A204.1 (cell line): ENCODE measurements at regions not wholly inside any gene's neighbourhood (a gene's known extent, or its start where the extent isn't known, plus 50 kb on each side); places are given as distances from the start of the nearest gene placed in this dataset.

Experiments used
- FAIRE-seq: peaks from 2 replicates; lab custom pipeline; 2012; peaks lifted over from hg19 to GRCh38; lab: Jason Lieb, UNC

DNA sequence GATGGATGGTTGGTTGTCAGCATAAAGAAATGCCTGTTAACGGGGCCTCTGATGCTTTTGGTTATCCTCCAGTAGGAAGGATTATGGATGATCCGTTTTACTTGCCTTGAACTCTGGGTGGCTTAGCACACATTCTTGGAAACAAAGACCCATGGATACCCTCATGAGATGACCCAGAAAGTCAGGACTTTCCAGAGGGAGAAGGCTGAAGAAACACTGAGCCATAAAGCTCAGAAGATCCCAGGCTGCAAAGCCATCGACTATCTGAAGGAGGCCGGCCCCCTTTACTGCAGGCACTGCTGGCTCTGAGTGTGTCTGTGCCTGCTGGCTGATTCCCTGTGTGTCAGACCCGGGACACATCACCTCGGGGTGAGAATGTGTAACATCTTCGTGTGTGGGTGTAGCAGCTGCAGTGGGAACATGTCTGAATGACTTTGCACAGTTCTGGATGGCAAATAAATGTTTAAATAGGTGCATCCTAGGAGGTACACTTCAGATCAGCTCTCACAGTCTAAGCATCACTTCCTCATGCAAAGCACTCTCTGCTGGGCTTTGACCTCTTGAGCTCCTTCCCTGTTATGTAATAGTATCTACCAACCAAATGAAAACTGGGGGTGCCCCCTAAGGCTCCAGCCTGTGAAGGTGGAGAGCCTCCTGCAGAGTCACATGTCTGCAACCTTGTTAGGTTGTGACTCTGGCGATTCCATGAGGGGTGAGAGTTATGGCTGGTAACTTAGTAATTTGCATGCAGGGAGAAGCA, 1084.9 kb downstream of the TBC1D22A start:
- FAIRE-seq: no peak

DNA sequence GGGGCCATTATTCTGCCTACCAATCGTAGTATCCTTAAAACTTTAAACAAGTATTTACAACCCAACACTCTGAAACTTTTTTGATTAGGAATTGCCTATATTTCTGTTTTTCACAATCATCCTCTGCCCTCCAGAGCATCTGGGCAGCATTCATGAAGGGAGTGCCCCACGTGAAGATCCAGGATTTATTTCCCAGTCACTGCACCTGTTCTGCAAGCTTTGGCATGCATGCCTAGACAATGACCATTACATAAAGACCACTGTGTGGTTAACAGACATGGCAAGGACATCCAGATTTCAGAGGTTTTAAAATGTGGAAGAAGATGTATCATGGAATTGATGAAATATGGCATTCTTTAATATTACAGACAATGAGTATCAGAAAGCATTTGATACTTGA, 1083.8 kb downstream of the TBC1D22A start:
- no peak for FAIRE-seq

DNA sequence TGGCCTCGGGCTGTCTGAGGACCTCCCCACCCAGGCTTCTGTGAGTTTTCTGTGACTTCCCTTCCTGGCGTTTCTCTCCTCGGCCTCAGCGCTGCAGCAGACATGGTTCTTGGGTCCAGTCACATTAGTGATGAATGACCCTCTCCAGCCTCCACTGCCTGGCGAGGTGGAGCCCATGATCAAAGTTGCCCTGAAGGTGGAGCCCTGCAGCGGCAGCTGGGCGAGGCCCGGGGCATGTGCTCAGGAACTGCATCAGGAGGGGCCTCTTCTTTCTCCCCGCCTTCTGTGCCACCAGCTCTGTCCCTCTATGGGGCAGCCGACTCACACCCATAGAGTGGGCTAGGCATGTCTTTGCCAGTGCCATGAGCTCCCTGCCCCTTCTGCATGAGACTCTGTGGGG, 1079.7 kb downstream of the TBC1D22A start:
- FAIRE-seq: no peak

DNA sequence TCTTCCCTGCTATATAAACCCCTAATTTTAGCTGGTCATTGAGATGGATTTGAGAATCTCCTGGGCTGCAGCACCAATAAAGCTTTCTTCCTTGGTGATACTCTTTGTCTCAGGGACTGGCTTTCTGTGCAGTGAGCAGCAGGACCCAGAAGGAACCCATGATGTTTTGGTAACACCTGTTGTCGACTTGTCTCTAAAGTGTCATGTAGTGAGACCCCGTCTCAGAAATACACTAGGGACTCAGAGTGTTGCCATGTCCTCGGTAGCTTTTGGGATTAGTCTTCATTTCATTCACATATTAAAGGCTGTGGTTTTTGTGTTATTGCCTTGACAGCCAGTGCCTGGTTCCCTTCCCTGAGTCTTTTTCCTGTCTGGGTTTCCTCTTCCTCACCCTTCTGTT, 1078.7 kb downstream of the TBC1D22A start:
- no peak for FAIRE-seq

DNA sequence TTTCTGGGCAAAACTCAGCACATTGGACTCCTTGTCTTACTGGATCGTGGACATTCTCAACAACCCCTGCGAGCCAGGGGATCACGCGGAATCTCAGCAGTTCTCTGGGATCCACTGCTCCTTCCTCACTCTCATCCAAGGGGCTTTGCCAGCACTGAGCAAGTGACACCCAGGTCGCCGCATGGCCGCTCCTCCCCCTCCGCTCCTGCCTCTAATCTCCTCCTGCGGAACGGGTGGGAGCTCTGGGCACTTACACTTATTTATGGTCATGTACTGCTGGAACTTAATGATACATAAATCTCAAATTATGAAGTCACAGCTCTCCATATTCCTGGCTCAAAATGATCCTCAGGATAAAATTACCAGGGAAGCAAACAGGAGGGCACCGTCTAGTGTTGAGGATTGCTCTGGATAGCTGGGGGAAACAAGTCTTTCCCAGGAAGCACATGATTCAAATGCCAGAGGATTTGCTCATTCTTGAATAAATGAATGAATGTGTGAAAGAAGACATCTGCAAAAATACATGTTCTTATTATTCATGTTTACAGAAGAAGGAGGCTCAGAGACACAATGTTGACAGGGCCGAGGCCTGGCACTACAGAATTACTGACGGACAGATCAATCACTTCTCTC, 1077.3 kb downstream of the TBC1D22A start:
- no peak for FAIRE-seq

DNA sequence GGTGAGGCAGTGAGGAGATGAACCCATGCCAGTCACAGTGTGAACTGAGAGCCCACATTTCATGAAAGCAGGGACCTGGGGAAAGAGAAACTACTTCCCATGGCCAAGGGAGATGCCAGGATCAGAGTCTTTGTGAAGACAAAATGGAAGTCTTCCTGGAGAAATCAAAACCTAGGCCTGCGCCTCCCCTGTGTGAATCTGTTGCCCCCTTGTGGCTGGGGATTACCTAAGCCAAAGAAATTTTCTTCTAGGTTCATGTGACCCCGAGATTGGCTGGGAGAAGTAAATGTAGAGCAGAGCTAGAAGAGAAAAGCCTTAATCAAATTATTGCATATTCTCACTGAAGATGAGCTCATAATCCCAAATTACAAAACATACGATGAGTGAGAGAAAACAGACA, 1075.3 kb downstream of the TBC1D22A start:
- FAIRE-seq: no peak

DNA sequence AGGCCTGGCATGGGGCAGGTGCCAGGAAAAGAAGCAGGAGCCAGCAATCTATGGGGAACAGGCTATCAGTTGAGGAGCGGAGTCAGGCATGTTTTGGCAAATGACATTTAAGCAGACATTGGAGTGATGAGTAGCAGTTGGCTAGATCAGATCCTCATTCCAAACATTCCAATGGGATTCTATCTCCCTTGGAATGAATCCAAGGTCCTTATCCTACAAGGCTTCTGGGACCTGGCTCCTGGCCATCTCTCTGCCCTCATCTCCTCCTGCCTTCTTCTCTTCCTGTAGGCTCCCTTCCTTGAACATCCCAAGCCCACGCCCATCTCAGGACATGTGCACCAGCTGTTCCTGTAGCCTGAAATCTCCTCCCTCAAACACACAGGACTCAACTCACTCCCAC, 1074.5 kb downstream of the TBC1D22A start:
- no peak for FAIRE-seq

GRCh38 chr22:47835726-47836125, 1073.3 kb downstream of the TBC1D22A start:
- no peak for FAIRE-seq

- FAIRE-seq: no peak
Measured at GRCh38 chr22:47826016-47826415, 1063.6 kb downstream of the TBC1D22A start.

GRCh38 chr22:47822422-47822821, 1060.0 kb downstream of the TBC1D22A start:
- no peak for FAIRE-seq

DNA sequence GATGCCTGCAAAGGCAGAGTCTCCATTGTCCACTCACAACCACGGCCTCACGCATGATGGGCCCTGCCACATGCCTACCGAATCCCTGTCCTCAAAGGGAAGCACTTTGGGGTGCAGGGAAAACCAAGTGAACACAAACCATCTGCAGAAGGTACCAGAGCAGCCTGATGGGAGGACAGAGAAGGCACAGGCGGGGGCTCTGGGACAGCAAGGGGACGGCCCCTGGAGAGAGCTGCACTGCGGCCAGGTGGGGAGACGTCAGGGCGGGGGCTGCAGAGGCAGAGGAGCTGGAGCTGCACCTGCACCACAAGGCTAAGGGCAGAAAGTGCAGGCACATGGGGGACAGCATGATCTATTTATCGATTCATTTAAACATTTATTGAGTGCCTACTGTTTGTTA, 1056.0 kb downstream of the TBC1D22A start:
- FAIRE-seq: no peak

DNA sequence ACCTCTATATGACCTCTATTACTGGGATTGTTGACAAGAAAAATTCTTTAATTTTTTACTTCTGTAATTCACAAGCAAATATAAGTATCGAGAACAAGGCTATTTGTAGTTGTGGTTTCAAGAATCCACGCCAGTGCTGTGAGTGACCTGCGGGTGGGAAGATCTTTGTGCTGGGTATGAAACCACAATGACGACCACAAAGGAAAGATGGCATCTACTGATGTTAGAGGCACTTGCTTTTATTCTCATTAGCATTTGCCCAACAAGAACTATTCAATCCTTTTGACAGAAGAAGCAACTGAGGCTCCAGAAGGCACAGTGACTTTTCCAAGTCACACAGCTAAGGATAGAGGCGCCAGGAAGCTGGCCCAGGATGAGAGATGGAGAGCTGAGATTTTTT, 1054.9 kb downstream of the TBC1D22A start:
- FAIRE-seq: no peak

- no peak for FAIRE-seq
Measured at GRCh38 chr22:47816863-47817210, 1054.4 kb downstream of the TBC1D22A start.

DNA sequence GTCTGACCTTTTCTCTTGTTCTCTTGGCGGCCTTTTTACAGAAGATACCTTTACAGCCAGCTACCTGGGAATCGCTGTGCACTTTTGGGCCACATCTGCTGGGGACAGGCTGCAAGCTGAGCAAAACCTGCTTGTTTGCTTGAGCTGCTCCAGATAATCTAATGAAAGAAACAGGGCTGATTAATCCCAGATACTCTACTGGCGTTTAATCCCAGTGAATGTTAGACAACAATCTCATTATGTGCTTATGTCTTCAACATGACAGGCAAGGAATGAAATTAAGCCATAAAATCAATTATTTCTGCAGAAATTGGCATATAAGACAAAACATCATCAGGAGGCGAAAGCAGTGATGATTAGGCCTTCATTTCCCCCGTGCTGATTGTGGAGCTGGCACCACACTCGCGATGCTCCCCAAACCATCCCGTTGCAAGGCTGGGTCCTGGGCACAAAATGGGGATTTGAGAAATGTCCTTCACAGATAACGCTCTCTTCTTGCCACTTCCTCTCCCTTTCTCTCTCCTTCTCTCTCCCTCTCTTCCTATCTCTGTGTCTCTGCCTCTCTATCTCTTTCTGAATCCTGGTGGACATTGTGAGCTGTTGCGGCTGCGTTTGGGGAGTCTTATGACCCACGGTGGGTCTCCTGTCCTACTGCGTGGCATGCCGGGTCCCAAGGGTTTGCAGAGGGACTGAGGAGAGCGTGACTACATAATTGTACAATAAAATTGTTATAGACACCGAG, 1053.8 kb downstream of the TBC1D22A start:
- FAIRE-seq: no peak

GRCh38 chr22:47814474-47814873, 1052.0 kb downstream of the TBC1D22A start:
- FAIRE-seq: no peak

GRCh38 chr22:47813661-47814060, 1051.2 kb downstream of the TBC1D22A start:
- FAIRE-seq: no peak

GRCh38 chr22:47811971-47812370, 1049.5 kb downstream of the TBC1D22A start:
- no peak for FAIRE-seq

DNA sequence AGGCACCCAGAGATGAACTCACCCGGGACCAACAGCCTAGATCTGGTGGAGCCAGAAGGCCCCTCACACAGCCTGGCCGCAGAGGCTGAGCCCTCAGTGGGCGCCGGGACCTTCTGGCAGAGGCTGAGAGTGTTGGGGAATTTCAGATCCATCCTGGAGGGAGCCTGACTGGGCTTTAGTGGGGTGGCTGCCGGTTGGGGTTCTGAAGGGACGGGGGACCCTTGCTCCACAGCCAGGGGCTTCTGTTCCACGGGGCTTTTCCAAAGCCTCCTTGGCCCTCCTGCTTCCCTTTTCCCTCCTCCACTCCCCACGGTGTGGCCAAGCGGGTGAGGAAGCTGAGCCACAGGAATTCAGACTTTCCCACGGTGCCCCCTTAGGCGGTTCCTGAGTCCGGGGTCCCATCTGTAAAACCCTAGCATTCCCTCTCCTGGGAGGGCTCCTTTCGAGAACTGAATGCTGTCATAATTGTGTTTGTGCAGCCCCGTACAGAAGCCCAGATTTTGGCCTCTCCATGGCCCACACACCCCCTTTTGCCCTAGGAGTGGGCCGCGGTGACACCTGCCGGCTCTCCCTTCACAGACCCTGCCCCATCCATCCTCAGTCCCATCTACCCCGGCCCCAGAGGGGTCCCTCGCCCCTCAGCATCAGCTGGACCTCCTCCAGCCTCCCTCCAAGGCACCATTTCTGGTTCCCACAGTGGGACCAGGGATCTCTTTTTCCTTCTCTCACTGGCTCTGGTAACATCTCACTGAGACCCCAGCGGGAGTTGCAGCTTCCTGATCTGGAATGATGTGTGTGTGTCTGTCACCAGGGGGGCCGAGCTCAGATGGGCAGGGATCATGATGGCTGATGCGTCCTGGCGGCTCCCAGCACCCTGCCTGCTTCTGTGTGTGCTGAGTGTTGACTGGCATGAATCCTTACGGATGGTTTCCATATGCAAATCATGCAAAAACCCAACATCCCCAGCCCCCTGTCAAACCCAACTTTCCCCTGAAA, 1048.4 kb downstream of the TBC1D22A start:
- FAIRE-seq: no peak

- FAIRE-seq: no peak
Measured at GRCh38 chr22:47808886-47809620, 1046.6 kb downstream of the TBC1D22A start.

- FAIRE-seq: no peak
Measured at GRCh38 chr22:47808236-47808635, 1045.8 kb downstream of the TBC1D22A start.

DNA sequence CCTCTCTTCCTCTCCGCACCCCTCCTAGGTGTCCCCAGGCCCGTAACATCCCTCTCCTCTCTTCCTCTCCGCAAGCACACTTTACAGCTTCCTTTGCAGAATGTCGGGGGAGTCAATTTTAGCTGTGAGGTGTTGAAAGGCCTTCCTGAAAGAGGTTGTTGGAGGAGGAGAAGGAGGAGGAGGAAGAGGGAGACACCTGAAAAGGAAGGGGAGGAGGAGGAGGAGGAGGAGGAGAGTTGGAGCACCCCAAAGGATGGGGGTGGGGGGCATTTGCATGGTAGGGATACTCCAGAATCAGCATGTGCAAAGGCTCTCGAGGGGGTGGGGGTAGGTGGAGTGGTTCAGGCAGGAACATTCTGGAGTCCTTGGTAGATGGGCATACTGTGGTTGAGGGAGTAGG, 1045.1 kb downstream of the TBC1D22A start:
- no peak for FAIRE-seq

GRCh38 chr22:47806894-47807293, 1044.4 kb downstream of the TBC1D22A start:
- FAIRE-seq: no peak
